ENCODE measurements at regions not wholly inside any gene's neighbourhood (a gene's known extent, or its start where the extent isn't known, plus 50 kb on each side); places are given as distances from the start of the nearest gene placed in this dataset.

DNA sequence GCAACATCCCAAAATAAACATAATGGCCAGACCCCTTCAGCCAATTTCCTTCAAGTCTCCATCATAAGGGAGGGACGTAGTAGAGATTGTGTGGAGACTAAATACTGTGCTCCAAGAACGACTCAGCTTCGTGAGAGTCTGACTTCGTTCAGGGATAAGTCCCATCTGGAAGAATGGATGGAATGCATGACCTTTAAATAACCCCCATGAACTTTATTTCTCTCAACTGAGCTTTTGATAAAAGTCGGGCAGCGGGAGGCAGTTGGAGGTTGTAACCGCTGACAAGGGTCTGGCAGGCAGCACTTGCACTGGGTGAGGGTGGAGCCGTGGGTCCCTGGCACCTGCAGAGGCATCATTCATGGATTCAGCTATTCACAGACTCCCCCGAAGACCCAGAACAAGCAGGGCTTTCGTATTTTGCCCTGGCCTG lies 115.9 kb downstream of the ZFP36L2 start:
- H3K27me3 ChIP-seq (ENCODE audit: control insufficient read depth, insufficient read depth, low read length): no peaks in the 10 kb centered on the region
- in situ Hi-C loops (cut with HindIII; ENCODE audit: low pct_unique_long_range_greater_than_20kb, low sequenced_read_pairs) (no loop called here), intact Hi-C loops (cut with micrococcal nuclease; ENCODE audit: unreplicated experiment) (no loop called here)
- no peak for DNase-seq (ENCODE audit: low read depth, low spot score)
- no peaks in the 10 kb centered on the region for H3K9me3 ChIP-seq (ENCODE audit: control insufficient read depth, insufficient read depth, low read depth, low read length)
- peaks cover 5% of the 10 kb centered on the region; the same call in 1 of the 2 replicates for H3K4me1 ChIP-seq (ENCODE audit: control insufficient read depth, insufficient read depth, low read length)
- BruUV-seq (replicated peaks): no TSS peak
- no peak for TF ChIP-seq POLR2AphosphoS5 (IDR thresholded peaks at IDR 0.05; ENCODE audit: low read depth, low read length)
- peak; percentile 41; the same call in 1 of the 2 replicates for TF ChIP-seq TCF7L2 (IDR thresholded peaks at IDR 0.05; ENCODE audit: low read depth, low read length)
- peak; percentile 68 for ATAC-seq
- POLR2A ChIA-PET: no interaction called here
- H3K27ac ChIP-seq (ENCODE audit: low read length): no peak overlapping the region
- CTCF ChIA-PET: no interaction called here
- H3K36me3 ChIP-seq (ENCODE audit: control insufficient read depth, insufficient read depth, low read length): no peaks in the 10 kb centered on the region
- H3K4me3 ChIP-seq (ENCODE audit: low read depth in 2 of 2, low read length in 2 of 2): no peak overlapping the region

DNA sequence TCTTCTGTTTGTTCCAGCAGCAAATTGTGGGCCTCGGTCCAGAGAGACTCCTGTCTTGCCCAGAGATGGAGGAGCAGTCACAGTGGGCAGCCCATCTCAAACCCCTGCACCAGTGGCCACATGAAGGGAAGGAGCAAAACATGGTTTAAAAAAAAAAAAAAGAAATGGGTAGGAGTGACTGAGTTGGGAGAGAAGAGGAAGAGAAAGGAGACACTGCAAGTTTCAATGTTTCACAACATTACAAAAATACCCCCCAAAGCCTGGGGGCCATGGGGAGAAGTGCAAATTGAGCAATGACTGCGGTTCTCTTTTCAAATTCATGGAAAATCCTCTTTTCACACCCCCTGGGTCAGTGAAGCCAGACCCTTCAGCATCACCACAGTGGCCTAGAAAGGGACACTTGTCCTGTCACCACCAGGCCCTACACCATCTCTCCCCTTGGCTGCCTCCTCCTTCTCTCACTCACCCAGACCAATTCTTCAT lies 117.1 kb downstream of the ZFP36L2 start:
- TF ChIP-seq POLR2AphosphoS5 (IDR thresholded peaks at IDR 0.05; ENCODE audit: low read depth, low read length): no peak
- TF ChIP-seq CTCF (IDR thresholded peaks at IDR 0.05): no peak
- no peak for TF ChIP-seq REST (IDR thresholded peaks at IDR 0.05; ENCODE audit: insufficient read depth in 1 of 2, low read depth in 2 of 2, low read length in 1 of 2)
- no peak for TF ChIP-seq SIN3A (IDR thresholded peaks at IDR 0.05; ENCODE audit: borderline replicate concordance, insufficient read depth, low read depth, low read length)
- TF ChIP-seq TCF7L2 (IDR thresholded peaks at IDR 0.05; ENCODE audit: low read depth, low read length): no peak
- ChIA-PET POLR2A (no interaction called here), CTCF (no interaction called here)
- Histone ChIP-seq H3K4me1 (ENCODE audit: control insufficient read depth, insufficient read depth, low read length) (peaks cover 5% of the 10 kb centered on the region; the same call in 1 of the 2 replicates), H3K27me3 (ENCODE audit: control insufficient read depth, insufficient read depth, low read length) (no peaks in the 10 kb centered on the region), H3K4me3 (ENCODE audit: low read depth in 2 of 2, low read length in 2 of 2) (no peak overlapping the region), H3K9me3 (ENCODE audit: control insufficient read depth, insufficient read depth, low read depth, low read length) (no peaks in the 10 kb centered on the region), H3K36me3 (ENCODE audit: control insufficient read depth, insufficient read depth, low read length) (no peaks in the 10 kb centered on the region), H3K27ac (ENCODE audit: low read length) (0 out of 2 replicates have a peak overlapping the region, but pooled peaks have one; percentile 14)
- ATAC-seq: no peak
- in situ Hi-C loops (cut with HindIII; ENCODE audit: low pct_unique_long_range_greater_than_20kb, low sequenced_read_pairs) (no loop called here), intact Hi-C loops (cut with micrococcal nuclease; ENCODE audit: unreplicated experiment) (no loop called here)
- BruUV-seq (replicated peaks): no TSS peak
- no peak for DNase-seq (ENCODE audit: low read depth, low spot score)

GRCh38 chr2:43107679-43108078 lies 118.7 kb downstream of the ZFP36L2 start:
- intact Hi-C loops (cut with micrococcal nuclease; ENCODE audit: unreplicated experiment): no loop called here
- DNase-seq (ENCODE audit: low read depth, low spot score) (no peak), ATAC-seq (no peak)
- POLR2A ChIA-PET: no interaction called here
- H3K27ac ChIP-seq (ENCODE audit: low read length): peak overlapping the region; percentile 59; the same call in 1 of the 2 replicates
- H3K27me3 ChIP-seq (ENCODE audit: control insufficient read depth, insufficient read depth, low read length): no peaks in the 10 kb centered on the region
- TF ChIP-seq REST (IDR thresholded peaks at IDR 0.05; ENCODE audit: insufficient read depth in 1 of 2, low read depth in 2 of 2, low read length in 1 of 2) (no peak), TCF7L2 (IDR thresholded peaks at IDR 0.05; ENCODE audit: low read depth, low read length) (no peak), SIN3A (IDR thresholded peaks at IDR 0.05; ENCODE audit: borderline replicate concordance, insufficient read depth, low read depth, low read length) (no peak), POLR2AphosphoS5 (IDR thresholded peaks at IDR 0.05; ENCODE audit: low read depth, low read length) (no peak), CTCF (IDR thresholded peaks at IDR 0.05) (no peak)
- CTCF ChIA-PET: interaction anchor here (0.6 kb wide), 1 partner anchor 114 kb away, joined by 4 read pairs; no protein-coding TSS in a partner anchor
- peaks cover 5% of the 10 kb centered on the region; the same call in 1 of the 2 replicates for H3K4me1 ChIP-seq (ENCODE audit: control insufficient read depth, insufficient read depth, low read length)
- in situ Hi-C loops (cut with HindIII; ENCODE audit: low pct_unique_long_range_greater_than_20kb, low sequenced_read_pairs): no loop called here
- no peaks in the 10 kb centered on the region for H3K36me3 ChIP-seq (ENCODE audit: control insufficient read depth, insufficient read depth, low read length)
- H3K9me3 ChIP-seq (ENCODE audit: control insufficient read depth, insufficient read depth, low read depth, low read length): no peaks in the 10 kb centered on the region
- no TSS peak for BruUV-seq (replicated peaks)
- no peak overlapping the region for H3K4me3 ChIP-seq (ENCODE audit: low read depth in 2 of 2, low read length in 2 of 2)

Measured in Panc1 (cell line).